Pons (tissue), 1 donor: ENCODE measurements at regions not wholly inside any gene's neighbourhood (a gene's known extent, or its start where the extent isn't known, plus 50 kb on each side); places are given as distances from the start of the nearest gene placed in this dataset.

ENCODE experiments used
- DNase-seq: peaks from one replicate; pipeline ENCODE4 v3.0.0-alpha.2; 2016; ENCODE audit warnings: low spot score

DNA sequence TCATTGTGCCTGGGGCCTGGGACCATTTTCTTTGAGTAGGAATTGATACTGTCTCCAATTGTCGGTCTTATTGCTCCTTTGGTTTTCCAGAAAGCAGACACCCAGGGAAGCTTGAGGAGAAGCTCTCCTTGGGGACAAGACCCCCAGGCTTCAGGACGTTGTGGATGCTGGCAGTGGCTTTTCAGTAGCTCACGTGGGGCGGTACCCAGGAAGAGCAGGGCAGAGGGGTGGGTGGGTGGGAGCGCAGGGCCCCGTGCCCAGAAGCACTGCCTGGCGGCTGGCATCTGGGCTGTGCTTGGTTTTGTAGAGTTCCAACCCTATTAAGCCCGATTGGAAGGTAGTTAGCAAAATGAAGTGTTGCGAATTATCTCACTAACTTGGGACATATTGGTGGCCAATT lies 374.2 kb upstream of the IRX1 start:
- DNase-seq: no peak

DNA sequence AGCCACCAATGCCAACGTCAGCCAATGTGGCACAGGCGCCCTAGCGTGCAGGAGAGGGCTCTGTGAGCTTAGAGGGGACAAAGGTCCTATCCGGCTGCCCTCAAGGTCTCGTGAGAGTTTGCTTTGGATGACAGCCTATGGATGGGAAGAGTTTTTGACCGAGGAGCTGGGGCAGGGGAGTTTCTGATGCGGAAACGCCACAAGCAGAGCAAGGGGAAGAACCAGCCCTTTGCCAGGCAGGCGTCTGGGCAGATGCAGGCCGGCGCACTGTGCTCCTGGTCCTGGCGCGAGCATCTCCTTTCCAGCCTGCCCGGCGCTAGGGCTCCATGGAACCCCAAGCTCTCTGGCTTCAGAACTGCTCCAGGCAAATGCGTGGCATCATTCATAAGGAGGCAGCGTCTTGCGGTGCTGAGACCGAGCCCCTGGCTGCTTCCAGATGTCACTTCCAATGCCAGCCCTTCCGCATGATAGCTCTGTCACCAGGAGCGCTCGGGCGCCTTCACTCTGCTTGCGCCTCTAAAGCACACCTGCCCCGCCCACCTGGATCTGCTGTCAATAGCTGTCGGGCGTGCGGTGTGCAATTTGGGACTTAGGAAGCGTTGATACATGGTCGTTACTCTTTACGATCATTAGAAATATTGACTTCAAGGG lies 374.9 kb upstream of the IRX1 start:
- DNase-seq: no peak

GRCh38 chr5:3220201-3220600 lies 375.4 kb upstream of the IRX1 start:
- no peak for DNase-seq

- DNase-seq: no peak
Measured at GRCh38 chr5:3218916-3219650, 376.5 kb upstream of the IRX1 start.

DNA sequence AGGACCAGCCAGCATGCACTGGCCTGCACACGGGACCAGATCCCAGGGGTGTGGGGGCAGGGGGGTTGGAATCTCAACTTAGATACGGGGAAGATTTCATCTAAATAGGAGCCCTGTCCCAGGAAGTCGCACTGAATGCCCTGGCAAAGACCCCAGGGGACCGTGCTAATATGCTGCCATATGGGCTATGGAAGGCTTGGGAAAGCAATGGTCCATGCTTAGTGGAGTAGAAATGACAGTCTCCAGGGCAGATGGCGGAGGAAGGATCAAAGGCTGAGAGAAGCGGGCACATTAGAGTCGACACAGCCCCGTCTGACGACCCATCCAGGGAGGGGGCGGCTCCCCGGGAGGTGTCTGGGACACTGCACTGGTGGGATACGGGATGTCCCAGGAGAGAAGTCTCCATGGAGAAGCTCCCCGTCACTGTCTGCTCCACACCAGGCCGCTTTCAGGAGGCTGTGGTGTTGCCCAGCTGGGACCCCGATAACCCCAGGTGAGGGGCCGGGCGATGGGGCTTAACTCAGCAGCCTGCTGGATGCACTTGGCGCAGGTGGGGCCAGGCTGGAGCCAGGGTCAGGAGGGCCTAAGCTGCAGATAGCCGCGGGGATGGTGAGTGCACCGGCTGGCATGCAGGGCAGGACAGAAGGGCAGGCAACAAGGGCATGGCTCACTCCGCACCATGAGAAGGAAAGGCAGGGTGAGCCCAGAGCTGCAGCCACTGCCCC lies 377.7 kb upstream of the IRX1 start:
- DNase-seq: no peak

DNA sequence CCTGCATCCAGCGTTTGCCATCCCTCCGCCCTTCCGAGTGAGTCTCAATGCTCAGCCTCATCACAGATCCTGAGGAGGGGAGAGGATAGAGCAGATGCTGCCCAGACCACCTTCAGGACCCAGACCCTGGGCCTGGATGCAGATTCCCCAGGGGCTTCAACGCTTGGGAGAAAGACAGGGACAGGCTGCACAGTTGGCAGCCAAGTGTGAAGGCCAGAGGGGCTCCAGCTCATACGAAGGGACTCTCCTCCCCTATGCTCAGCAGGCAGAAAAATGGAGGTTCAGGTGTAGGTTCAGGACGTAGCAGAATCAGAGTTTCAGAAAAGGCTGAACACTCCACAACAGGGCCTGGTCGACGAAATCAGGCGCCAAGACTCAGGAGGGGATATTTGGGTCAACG lies 378.5 kb upstream of the IRX1 start:
- DNase-seq: no peak

GRCh38 chr5:3216386-3216785 lies 379.2 kb upstream of the IRX1 start:
- no peak for DNase-seq

DNA sequence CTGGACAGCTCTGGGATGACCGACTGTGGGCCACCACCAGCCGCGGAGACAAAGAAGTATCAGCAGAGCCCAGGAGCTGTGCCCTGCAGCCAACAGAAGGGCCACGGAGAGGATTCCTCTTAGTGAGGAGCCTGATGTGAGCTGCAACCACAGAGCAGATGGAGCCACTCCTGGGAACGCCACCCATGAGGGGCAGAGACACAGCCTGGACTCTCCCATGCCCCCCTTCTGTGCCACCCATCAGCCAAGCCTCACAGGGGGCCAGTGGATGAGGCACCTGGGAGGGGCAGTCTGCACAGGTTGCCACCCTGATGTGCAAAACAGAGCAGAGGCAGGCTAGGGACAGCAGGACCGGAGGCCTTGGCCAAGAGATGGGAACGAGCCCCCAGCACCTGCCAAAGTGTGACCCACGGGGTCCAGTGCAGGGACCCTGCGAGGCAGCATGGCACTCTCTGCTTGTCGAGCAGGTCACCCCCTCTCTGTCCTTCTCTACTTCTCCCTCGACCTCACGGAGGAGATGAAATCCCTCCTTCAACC lies 380.7 kb upstream of the IRX1 start:
- DNase-seq: no peak

DNA sequence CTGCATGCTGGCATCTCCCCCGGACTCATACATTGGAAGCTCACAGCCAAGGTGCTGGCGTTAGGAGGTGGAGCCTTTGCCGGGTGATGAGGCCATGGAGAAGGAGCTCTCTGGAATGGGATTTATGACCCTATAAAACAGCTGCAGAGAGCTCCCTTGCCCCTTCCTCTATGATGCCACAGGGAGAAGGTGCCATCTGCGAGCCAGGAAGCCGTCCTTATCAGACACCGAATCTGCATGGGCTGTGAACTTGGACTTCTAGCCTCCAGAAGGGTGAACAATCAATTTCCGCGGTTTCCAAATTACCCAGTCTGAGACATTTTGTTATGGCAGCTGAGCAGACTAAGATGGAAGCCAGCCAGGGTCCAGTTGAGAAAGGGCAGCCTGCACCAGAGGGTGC lies 381.2 kb upstream of the IRX1 start:
- no peak for DNase-seq

DNA sequence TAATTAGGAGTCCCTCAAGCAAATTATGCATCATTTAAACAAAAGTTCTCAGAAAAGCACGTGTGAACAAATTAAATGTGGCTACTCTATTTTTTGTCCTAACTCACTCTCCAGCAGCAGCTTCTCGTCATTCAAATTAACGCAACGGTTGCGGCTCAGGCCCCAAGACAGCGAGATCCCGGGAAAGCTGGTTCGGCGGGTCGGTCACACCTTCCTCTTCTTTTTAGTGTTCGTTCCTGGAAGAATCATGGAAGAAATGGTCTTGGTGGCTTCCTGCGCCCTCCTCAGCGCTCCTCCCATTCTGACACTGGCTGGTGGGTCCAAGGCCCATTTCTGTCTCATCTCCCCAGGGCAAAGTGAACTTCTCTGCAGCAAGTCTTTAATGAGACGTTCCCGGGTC lies 382.8 kb upstream of the IRX1 start:
- no peak for DNase-seq

- no peak for DNase-seq
Measured at GRCh38 chr5:3210531-3210930, 385.1 kb upstream of the IRX1 start.

- DNase-seq: no peak
Measured at GRCh38 chr5:3209918-3210317, 385.7 kb upstream of the IRX1 start.

DNA sequence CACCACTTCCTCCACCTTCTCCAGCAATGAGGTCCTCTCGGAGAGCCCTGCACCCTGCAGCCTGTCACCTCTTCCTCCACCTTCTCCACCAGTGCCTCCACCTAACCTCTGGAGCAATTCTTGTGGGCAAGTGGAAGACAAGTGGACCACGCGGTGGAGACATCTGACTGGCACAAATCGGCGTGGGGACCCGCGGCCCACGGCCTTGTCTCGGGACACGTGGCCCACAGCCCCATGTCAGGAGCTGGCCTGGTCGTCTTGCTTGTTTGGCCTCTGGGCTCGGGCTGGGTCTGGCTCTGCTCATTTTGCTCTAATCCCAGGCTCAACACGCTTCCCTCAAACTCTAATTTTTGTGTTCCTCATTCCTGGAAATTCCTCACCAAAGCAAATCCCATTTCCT lies 393.1 kb upstream of the IRX1 start:
- no peak for DNase-seq

DNA sequence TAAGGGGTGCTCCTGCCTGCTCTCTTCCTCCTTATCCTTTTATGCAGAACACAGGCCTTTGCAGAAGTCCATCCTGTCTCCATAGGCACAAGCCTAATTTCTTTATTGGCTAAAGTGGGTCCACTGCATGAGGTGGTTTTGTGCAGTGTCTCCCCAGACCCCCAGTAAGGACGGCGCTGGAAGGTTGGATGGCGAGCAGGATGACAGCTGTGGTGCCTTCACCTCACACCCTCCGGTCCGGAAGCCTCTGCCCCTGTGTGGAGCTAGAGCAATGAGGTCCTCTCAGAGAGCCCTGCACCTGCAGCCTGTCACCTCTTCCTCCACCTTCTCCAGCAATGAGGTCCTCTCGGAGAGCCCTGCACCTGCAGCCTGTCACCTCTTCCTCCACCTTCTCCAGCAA lies 393.7 kb upstream of the IRX1 start:
- DNase-seq: no peak

DNA sequence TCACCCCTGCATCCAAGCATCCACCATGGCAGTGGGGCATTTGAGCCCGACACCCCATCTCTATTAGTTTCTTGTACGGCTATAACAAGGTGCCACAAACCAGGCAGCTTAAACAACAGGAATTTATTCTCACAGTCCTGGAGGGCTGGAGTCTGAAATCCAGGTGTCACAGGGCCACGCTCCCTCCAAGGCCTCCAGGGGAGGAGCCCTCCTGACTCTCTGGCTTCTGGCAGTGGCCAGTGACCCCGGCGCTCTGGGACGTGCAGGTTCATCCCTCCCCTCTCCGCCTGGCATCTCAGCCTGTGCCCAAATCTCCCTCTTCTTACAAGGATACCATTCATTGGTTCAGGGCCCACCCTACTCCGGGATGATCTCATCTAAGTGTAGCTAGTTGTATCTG lies 394.5 kb upstream of the IRX1 start:
- no peak for DNase-seq

- no peak for DNase-seq
Measured at GRCh38 chr5:3199962-3200755, 395.5 kb upstream of the IRX1 start.

GRCh38 chr5:3198074-3198449 lies 397.6 kb upstream of the IRX1 start:
- DNase-seq: no peak

- DNase-seq: peak; percentile 55
Measured at GRCh38 chr5:3197304-3198073, 398.1 kb upstream of the IRX1 start.

- DNase-seq: no peak
Measured at GRCh38 chr5:3195994-3196393, 399.6 kb upstream of the IRX1 start.

DNA sequence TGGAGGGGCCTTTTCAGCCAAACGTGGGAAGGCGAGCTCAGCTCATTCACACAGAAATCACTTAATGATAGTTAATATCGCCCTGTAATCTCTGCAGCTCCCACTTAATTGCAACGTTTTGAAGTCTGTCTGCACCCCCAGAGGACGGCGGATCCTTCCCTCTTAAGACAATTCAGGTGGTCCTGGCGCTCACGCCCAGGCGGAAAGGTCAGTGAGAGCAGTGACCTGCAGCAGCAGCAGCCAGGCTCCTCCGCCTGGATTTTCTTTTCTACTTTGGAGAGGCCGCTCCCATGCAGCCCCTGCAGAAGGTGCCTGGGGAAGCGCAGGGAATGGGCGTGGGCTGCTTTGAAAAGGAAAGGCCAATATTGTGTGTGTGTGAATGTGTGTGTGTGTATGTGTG lies 400.9 kb upstream of the IRX1 start:
- no peak for DNase-seq

DNA sequence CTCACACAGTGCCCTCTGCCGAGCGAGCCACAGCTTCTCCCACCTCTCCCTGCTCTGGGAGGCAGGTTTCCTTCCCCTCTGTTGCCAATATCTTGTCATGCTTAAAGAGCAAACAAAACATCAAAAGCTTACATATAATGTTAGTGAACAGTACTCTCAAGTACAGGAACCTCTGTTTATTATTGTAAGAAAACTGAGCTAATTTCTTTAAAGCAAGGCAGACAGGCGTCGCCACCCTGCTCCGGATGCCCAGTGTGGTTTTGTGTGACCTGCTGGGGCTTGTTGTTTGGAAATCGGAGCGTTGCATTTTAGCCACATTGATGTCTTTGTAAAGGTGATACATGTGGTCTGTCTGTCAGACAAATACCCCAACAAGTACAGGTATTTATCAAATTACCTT lies 401.4 kb upstream of the IRX1 start:
- DNase-seq: no peak

GRCh38 chr5:3191585-3191984 lies 404.0 kb upstream of the IRX1 start:
- no peak for DNase-seq
